Mesendoderm (in vitro differentiated cells): ENCODE measurements at regions not wholly inside any gene's neighbourhood (a gene's known extent, or its start where the extent isn't known, plus 50 kb on each side); places are given as distances from the start of the nearest gene placed in this dataset.

Source experiments
- DNase-seq: peaks from one replicate; pipeline ENCODE4 v3.0.0; 2013
- H2AK5ac ChIP-seq: 2 replicates; pipeline ENCODE4 v1.6.1; 2013; ENCODE audit warnings: low read length, inconsistent platforms
- H2BK120ac ChIP-seq: 2 replicates; pipeline ENCODE4 v1.6.1; 2013; ENCODE audit warnings: low read depth, mild to moderate bottlenecking, low read length, moderate library complexity, mixed read lengths
- H2BK15ac ChIP-seq: replicated peaks from 2 replicates; pipeline ENCODE4 v1.6.1; 2013; ENCODE audit warnings: low read depth, mild to moderate bottlenecking, moderate library complexity
- H2BK5ac ChIP-seq: 2 replicates; pipeline ENCODE4 v1.6.1; 2013; ENCODE audit warnings: low read length, inconsistent platforms
- H3K18ac ChIP-seq: 2 replicates; pipeline ENCODE4 v1.6.1; 2013; ENCODE audit warnings: mild to moderate bottlenecking, low read length, mixed read lengths
- H3K23ac ChIP-seq: one replicate; pipeline ENCODE4 v1.6.1; 2013; ENCODE audit warnings: low read length
- H3K27ac ChIP-seq: 2 replicates; pipeline ENCODE4 v1.5.1; 2013; ENCODE audit warnings: low read depth, mild to moderate bottlenecking, inconsistent platforms, low read length, moderate library complexity
- H3K27me3 ChIP-seq: 2 replicates; pipeline ENCODE4 v1.6.1; 2013; ENCODE audit warnings: low read length, control low read depth, mild to moderate bottlenecking, inconsistent platforms; ENCODE audit not compliant: insufficient read depth, poor library complexity
- H3K36me3 ChIP-seq: 2 replicates; pipeline ENCODE4 v1.6.1; 2013; ENCODE audit warnings: low read length, inconsistent platforms; ENCODE audit not compliant: control insufficient read depth, insufficient read depth
- H3K4ac ChIP-seq: one replicate; pipeline ENCODE4 v1.6.1; 2013; ENCODE audit warnings: low read depth, mild to moderate bottlenecking, low read length, moderate library complexity
- H3K4me1 ChIP-seq: 2 replicates; pipeline ENCODE4 v1.6.1; 2013; ENCODE audit warnings: low read depth, low read length, inconsistent platforms; ENCODE audit not compliant: control insufficient read depth
- H3K4me2 ChIP-seq: 2 replicates; pipeline ENCODE4 v1.6.1; 2013; ENCODE audit warnings: low read length
- H3K4me3 ChIP-seq: 2 replicates; pipeline ENCODE4 v1.5.1; 2013; ENCODE audit warnings: mild to moderate bottlenecking, low read length
- H3K56ac ChIP-seq: one replicate; pipeline ENCODE4 v1.6.1; 2013; ENCODE audit warnings: low read length
- H3K79me1 ChIP-seq: 2 replicates; pipeline ENCODE4 v1.6.1; 2013; ENCODE audit warnings: low read length, inconsistent platforms
- H3K79me2 ChIP-seq: 2 replicates; pipeline ENCODE4 v1.6.1; 2013; ENCODE audit warnings: mild to moderate bottlenecking, low read length; ENCODE audit not compliant: control insufficient read depth, insufficient read depth
- H3K9ac ChIP-seq: 2 replicates; pipeline ENCODE4 v1.6.1; 2013; ENCODE audit warnings: low read length, inconsistent platforms
- H4K5ac ChIP-seq: one replicate; pipeline ENCODE4 v1.6.1; 2013; ENCODE audit warnings: low read length
- H4K8ac ChIP-seq: one replicate; pipeline ENCODE4 v1.6.1; 2013; ENCODE audit warnings: low read depth, mild to moderate bottlenecking, control low read depth, low read length, moderate library complexity
- WGBS: extraction: QIAGEN DNeasy Blood & Tissue Kit; methylation state at CpG from one replicate; pipeline ENCODE4 v1.1.7; 2013; ENCODE audit warnings: low lambda C conversion rate, missing lambda C conversion rate; ENCODE audit not compliant: insufficient coverage; ENCODE audit errors: extremely low coverage; 5-methylcytosine and 5-hydroxymethylcytosine counted together

- Histone ChIP-seq H3K36me3 (no peaks in the 10 kb centered on the region), H3K79me2 (no peaks in the 10 kb centered on the region), H3K27ac (no peak overlapping the region), H3K4ac (no peak overlapping the region), H3K27me3 (no peaks in the 10 kb centered on the region), H2AK5ac (no peak overlapping the region), H3K4me3 (no peak overlapping the region), H3K79me1 (no peaks in the 10 kb centered on the region), H3K18ac (no peak overlapping the region), H4K8ac (no peak overlapping the region), H2BK120ac (no peak overlapping the region), H3K4me1 (no peaks in the 10 kb centered on the region), H3K23ac (no peak overlapping the region), H3K9ac (no peak overlapping the region), H4K5ac (no peak overlapping the region), H2BK5ac (no peak overlapping the region), H3K4me2 (no peak overlapping the region), H2BK15ac (no peak overlapping the region), H3K56ac (no peak overlapping the region)
- peak; percentile 9 for DNase-seq
- WGBS = no CpG with 5 or more reads among the region's 1 CpG
Measured at GRCh38 chr11:80911666-80912065, 1470.8 kb upstream of the TENM4 start.

DNA sequence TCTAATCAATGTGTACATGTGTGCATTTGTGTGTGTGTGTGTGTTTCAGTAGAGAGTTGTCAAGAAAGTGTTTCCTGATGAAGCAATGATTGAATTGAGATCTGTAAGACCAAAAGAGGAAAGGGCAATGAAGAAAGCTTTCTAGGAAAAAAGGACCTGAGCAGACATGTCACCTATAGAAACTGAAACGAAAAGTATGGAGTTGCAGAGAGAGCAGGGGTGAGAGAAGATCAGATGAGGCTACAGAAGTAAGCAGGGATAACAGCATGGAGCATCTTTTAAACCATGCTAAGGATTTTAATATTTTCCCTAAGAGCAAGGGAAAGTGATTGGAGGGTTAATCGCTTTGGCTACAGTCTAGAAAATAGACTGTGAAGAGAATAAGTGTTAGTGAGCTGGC lies 1459.4 kb upstream of the TENM4 start:
- H3K4me1 ChIP-seq = no peaks in the 10 kb centered on the region
- H2BK15ac ChIP-seq = no peak overlapping the region
- H3K4me2 ChIP-seq = no peak overlapping the region
- no peak overlapping the region for H3K4me3 ChIP-seq
- H3K79me2 ChIP-seq = no peaks in the 10 kb centered on the region
- no peak overlapping the region for H4K8ac ChIP-seq
- H3K27ac ChIP-seq = no peak overlapping the region
- H2BK120ac ChIP-seq = no peak overlapping the region
- DNase-seq = no peak
- H3K23ac ChIP-seq = no peak overlapping the region
- H3K56ac ChIP-seq = no peak overlapping the region
- no peak overlapping the region for H2AK5ac ChIP-seq
- H3K36me3 ChIP-seq = no peaks in the 10 kb centered on the region
- H3K18ac ChIP-seq = no peak overlapping the region
- H3K4ac ChIP-seq = no peak overlapping the region
- no peaks in the 10 kb centered on the region for H3K27me3 ChIP-seq
- no peak overlapping the region for H3K9ac ChIP-seq
- H4K5ac ChIP-seq = no peak overlapping the region
- no CpG with 5 or more reads among the region's 2 CpGs for WGBS
- no peaks in the 10 kb centered on the region for H3K79me1 ChIP-seq
- H2BK5ac ChIP-seq = no peak overlapping the region

DNA sequence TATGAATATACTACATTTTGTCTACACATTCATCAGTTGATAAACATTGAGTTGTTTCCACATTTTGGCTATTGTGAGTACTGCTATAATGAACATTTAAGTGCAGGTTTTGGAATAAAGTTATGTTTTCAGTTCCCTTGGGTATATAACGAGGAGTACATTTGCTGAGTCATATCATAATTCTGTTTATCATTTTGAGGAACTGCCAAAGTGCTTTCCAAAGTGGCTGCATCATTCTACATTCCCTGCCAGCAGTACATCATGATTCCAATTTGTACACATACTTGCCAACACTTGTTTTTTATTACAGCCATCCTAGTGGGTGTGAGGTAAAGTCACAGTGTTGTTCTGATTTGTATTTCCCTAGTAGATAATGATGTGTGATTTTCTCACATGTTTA lies 1458.6 kb upstream of the TENM4 start:
- no peak overlapping the region for H3K18ac ChIP-seq
- H3K9ac ChIP-seq = no peak overlapping the region
- no peak overlapping the region for H4K5ac ChIP-seq
- no peak overlapping the region for H3K23ac ChIP-seq
- H4K8ac ChIP-seq = no peak overlapping the region
- no peak overlapping the region for H2BK120ac ChIP-seq
- no peaks in the 10 kb centered on the region for H3K4me1 ChIP-seq
- no peaks in the 10 kb centered on the region for H3K79me1 ChIP-seq
- no peak for DNase-seq
- H3K56ac ChIP-seq = no peak overlapping the region
- H3K79me2 ChIP-seq = no peaks in the 10 kb centered on the region
- no peak overlapping the region for H3K4me2 ChIP-seq
- H3K36me3 ChIP-seq = no peaks in the 10 kb centered on the region
- no peaks in the 10 kb centered on the region for H3K27me3 ChIP-seq
- WGBS = no CpG with 5 or more reads among the region's 1 CpG
- H2AK5ac ChIP-seq = no peak overlapping the region
- no peak overlapping the region for H2BK5ac ChIP-seq
- H3K4ac ChIP-seq = no peak overlapping the region
- no peak overlapping the region for H2BK15ac ChIP-seq
- no peak overlapping the region for H3K4me3 ChIP-seq
- no peak overlapping the region for H3K27ac ChIP-seq

- no peak overlapping the region for H2BK120ac ChIP-seq
Measured at GRCh38 chr11:80898910-80899309, 1458.1 kb upstream of the TENM4 start.

DNA sequence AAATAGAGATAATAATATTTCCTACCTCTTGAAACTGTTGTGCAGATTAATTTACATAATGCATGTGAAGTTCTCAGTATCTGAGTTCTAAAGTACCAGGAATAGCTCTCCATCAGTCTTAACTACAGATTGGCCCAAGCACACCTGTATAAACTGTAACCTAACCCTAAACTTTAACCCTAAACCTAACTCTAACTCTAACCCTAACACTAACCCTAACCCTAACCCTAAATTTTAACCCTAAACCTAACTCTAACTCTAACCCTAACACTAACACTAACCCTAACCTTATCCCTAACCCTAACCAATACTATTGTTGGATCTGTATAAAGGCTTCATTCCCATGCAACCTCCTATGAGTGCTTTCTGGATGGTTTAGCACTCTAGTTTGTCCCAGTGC lies 1445.9 kb upstream of the TENM4 start:
- Histone ChIP-seq H3K18ac (no peak overlapping the region), H3K27ac (no peak overlapping the region), H3K23ac (no peak overlapping the region), H3K27me3 (no peaks in the 10 kb centered on the region), H4K8ac (no peak overlapping the region), H3K56ac (no peak overlapping the region), H3K36me3 (no peaks in the 10 kb centered on the region), H3K9ac (no peak overlapping the region), H2BK5ac (no peak overlapping the region), H4K5ac (no peak overlapping the region), H3K4me3 (no peak overlapping the region), H2AK5ac (no peak overlapping the region), H3K79me2 (no peaks in the 10 kb centered on the region), H3K4ac (no peak overlapping the region), H2BK15ac (no peak overlapping the region), H3K4me2 (no peak overlapping the region), H3K4me1 (no peaks in the 10 kb centered on the region), H3K79me1 (no peaks in the 10 kb centered on the region), H2BK120ac (no peak overlapping the region)
- DNase-seq = no peak

More at GRCh38 chr11:80898910-80899309, 1458.1 kb upstream of the TENM4 start:
- no peak overlapping the region for H3K9ac ChIP-seq
- no peak overlapping the region for H3K18ac ChIP-seq
- no peaks in the 10 kb centered on the region for H3K79me2 ChIP-seq
- no peak overlapping the region for H3K56ac ChIP-seq
- H3K27me3 ChIP-seq = no peaks in the 10 kb centered on the region
- no peaks in the 10 kb centered on the region for H3K4me1 ChIP-seq
- WGBS = no CpG with 5 or more reads among the region's 4 CpGs
- H3K23ac ChIP-seq = no peak overlapping the region
- no peak overlapping the region for H3K4me3 ChIP-seq
- H4K5ac ChIP-seq = no peak overlapping the region
- H2BK15ac ChIP-seq = no peak overlapping the region
- no peak overlapping the region for H4K8ac ChIP-seq
- H2AK5ac ChIP-seq = no peak overlapping the region
- no peak overlapping the region for H3K27ac ChIP-seq
- H3K4ac ChIP-seq = no peak overlapping the region
- no peak for DNase-seq
- H3K79me1 ChIP-seq = no peaks in the 10 kb centered on the region
- no peak overlapping the region for H2BK5ac ChIP-seq
- H3K4me2 ChIP-seq = no peak overlapping the region
- no peaks in the 10 kb centered on the region for H3K36me3 ChIP-seq

GRCh38 chr11:80873310-80873999 lies 1432.6 kb upstream of the TENM4 start:
- no peak for DNase-seq
- no peak overlapping the region for H3K4ac ChIP-seq
- no peak overlapping the region for H3K4me2 ChIP-seq
- H3K79me1 ChIP-seq = no peaks in the 10 kb centered on the region
- no peak overlapping the region for H3K27ac ChIP-seq
- no peaks in the 10 kb centered on the region for H3K4me1 ChIP-seq
- no peak overlapping the region for H4K5ac ChIP-seq
- no peak overlapping the region for H3K23ac ChIP-seq
- no peak overlapping the region for H3K9ac ChIP-seq
- no peaks in the 10 kb centered on the region for H3K36me3 ChIP-seq
- no peaks in the 10 kb centered on the region for H3K79me2 ChIP-seq
- H3K4me3 ChIP-seq = no peak overlapping the region
- no peak overlapping the region for H2BK15ac ChIP-seq
- H2AK5ac ChIP-seq = no peak overlapping the region
- no peak overlapping the region for H3K18ac ChIP-seq
- no CpG with 5 or more reads among the region's 6 CpGs for WGBS
- H3K56ac ChIP-seq = no peak overlapping the region
- H2BK5ac ChIP-seq = no peak overlapping the region
- H2BK120ac ChIP-seq = no peak overlapping the region
- no peaks in the 10 kb centered on the region for H3K27me3 ChIP-seq
- H4K8ac ChIP-seq = no peak overlapping the region
